T47D (cell line): ENCODE measurements at regions not wholly inside any gene's neighbourhood (a gene's known extent, or its start where the extent isn't known, plus 50 kb on each side); places are given as distances from the start of the nearest gene placed in this dataset.
"Not testable (repeated sequence)": the region's sequence is repeated elsewhere in the genome, so short reads cannot be mapped to it uniquely, and the experiment has no call there.

Experiments
- DNase-seq, 2 experiments: peaks; one replicate each; pipeline versions ENCODE4 v3.0.0 to v3.0.0-alpha.2; 2011 to 2012; ENCODE audit warnings: low read depth in 1 of 2, low spot score in 1 of 2
- in situ Hi-C: cut with HindIII; loops from 2 replicates; pipeline ENCODE4 v1.10.0; 2016; ENCODE audit warnings: low sequenced_read_pairs, low pct_unique_long_range_greater_than_20kb

- DNase-seq, in situ Hi-C loops: not testable (repeated sequence)
These were observed 131.9 kb downstream of the CWH43 start for GRCh38 chr4:49117951-49118350.

DNA sequence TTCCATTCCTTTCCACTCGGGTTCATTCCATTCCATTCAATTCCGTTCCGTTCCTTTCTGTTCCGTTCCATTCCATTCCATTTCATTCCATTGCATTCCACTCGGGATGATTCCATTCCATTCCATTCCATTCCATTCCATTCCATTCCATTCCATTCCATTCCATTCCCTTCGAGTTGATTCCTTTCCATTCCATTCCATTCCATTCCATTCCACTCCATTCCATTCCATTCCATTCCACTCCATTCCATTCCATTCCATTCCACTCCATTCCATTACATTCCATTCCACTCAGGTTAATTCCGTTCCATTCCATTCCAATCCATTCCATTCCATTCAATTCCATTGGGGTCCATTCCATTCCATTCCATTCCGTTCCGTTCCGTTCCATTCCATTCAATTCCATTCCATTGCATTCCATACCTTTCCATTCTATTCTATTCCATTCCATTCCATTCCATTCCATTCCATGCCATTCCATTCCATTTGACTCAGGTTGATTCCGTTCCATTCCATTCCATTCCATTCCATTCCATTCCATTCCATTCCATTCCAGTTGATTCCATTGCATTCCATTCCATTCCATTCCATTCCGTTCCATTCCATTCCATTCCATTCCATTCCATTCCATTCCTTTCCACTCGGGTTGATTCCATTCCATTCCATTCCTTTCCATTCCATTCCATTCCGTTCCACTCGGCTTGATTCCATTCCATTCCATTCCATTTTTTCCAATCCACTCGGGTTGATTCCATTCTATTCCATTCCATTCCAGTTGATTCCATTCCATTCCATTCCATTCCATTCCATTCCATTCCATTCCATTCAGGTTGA is 132.5 kb downstream of the CWH43 start:
- DNase-seq, in situ Hi-C loops: not testable (repeated sequence)

DNA sequence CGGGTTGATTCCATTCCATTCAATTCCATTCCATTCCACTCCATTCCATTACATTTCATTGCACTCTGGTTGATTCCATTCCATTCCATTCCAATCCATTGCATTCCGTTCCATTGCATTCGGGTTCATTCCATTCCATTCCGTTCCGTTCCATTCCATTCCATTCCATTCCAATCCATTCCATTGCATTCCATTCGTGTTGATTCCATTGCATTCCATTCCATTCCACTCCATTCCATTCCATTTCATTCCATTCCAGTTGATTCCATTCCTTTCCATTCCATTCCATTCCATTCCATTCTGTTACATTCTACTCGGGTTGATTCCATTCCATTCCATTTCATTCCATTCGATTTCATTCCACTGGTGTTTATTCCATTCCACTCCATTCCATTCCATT is 133.3 kb downstream of the CWH43 start:
- DNase-seq, in situ Hi-C loops: not testable (repeated sequence)

DNA sequence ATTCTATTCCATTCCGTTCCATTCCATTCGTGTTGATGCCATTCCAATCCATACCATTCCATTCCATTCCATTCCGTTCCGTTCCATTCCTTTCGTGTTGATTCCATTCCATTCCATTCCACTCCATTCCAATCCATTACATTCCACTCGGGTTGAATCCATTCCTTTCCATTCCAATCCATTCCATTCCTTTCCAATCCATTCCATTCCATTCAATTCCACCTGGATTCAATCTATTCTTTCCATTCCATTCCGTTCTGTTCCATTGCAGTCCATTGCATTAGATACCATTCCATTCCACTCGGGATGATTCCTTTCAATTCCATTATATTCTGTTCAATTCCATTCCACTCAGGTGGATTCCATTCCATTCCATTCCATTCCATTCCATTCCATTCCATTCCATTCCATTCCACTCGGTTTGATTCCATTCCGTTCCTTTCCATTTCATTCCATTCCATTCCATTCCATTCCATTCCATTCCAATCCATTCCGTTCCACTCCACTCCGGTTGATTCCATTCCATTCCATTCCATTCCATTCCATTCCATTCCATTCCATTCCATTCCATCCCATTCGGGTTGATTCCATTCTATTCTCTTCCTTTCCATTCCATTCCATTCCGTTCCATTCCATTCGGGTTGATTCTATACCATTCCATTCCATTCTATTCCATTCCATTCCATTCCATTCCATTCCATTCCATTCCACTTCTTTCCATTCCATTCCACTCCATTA is 134.1 kb downstream of the CWH43 start:
- DNase-seq, in situ Hi-C loops: not testable (repeated sequence)

- DNase-seq, result peak in 1 of 2 experiments; percentile 48
- in situ Hi-C loops, result not testable (repeated sequence)
These were observed 134.7 kb downstream of the CWH43 start for GRCh38 chr4:49120804-49121203.

- DNase-seq, in situ Hi-C loops: not testable (repeated sequence)
These were observed 140.4 kb downstream of the CWH43 start for GRCh38 chr4:49126443-49126842.

DNA sequence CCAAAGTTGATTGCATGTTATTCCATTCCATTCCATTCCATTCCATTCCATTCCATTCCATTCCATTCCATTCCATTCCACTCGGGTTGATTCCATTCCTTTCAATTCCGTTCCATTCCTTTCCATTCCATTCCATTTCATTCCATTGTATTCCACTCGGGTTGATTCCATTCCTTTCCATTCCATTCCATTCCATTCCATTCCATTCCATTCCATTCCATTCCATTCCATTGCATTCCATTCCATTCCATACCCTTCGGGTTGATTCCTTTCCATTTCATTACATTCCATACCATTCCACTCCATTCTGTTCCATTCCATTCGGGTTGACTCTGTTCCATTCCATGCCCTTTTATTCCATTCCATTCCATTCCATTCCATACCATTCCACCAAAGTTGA is 140.8 kb downstream of the CWH43 start:
- in situ Hi-C loops, DNase-seq: not testable (repeated sequence)

GRCh38 chr4:49129385-49129784 is 143.3 kb downstream of the CWH43 start:
- in situ Hi-C loops, DNase-seq: not testable (repeated sequence)

GRCh38 chr4:49129870-49130269 is 143.8 kb downstream of the CWH43 start:
- in situ Hi-C loops, result not testable (repeated sequence)

GRCh38 chr4:49130724-49131123 is 144.6 kb downstream of the CWH43 start:
- in situ Hi-C loops, DNase-seq: not testable (repeated sequence)

More at GRCh38 chr4:49129870-49130269, 143.8 kb downstream of the CWH43 start:
- DNase-seq, result not testable (repeated sequence)

GRCh38 chr4:49137043-49137442 is 151.0 kb downstream of the CWH43 start:
- in situ Hi-C loops, result not testable (repeated sequence)

DNA sequence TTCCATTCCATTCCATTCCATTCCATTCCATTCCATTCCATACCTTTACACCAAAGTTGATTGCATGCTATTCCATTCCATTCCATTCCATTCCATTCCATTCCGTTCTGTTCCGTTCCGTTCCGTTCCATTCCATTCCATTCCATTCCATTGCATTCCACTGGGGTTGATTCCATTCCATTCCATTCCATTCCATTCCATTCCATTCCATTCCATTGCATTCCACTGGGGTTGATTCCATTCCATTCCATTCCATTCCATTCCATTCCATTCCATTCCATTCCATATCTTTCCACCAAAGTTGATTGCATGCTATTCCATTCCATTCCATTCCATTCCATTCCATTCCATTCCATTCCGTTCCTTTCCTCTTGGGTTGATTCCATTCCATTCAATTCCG is 151.9 kb downstream of the CWH43 start:
- DNase-seq, in situ Hi-C loops: not testable (repeated sequence)

More at GRCh38 chr4:49137043-49137442, 151.0 kb downstream of the CWH43 start:
- DNase-seq, result not testable (repeated sequence)

- DNase-seq, in situ Hi-C loops: not testable (repeated sequence)
These were observed 152.7 kb downstream of the CWH43 start for GRCh38 chr4:49138818-49139217.

GRCh38 chr4:49139513-49139912 is 153.4 kb downstream of the CWH43 start:
- DNase-seq, in situ Hi-C loops: not testable (repeated sequence)

GRCh38 chr4:49140351-49140750 is 154.3 kb downstream of the CWH43 start:
- DNase-seq, in situ Hi-C loops: not testable (repeated sequence)

GRCh38 chr4:49141955-49142354 is 155.9 kb downstream of the CWH43 start:
- DNase-seq, in situ Hi-C loops: not testable (repeated sequence)

GRCh38 chr4:49147143-49147542 is 161.1 kb downstream of the CWH43 start:
- in situ Hi-C loops, DNase-seq: not testable (repeated sequence)

DNA sequence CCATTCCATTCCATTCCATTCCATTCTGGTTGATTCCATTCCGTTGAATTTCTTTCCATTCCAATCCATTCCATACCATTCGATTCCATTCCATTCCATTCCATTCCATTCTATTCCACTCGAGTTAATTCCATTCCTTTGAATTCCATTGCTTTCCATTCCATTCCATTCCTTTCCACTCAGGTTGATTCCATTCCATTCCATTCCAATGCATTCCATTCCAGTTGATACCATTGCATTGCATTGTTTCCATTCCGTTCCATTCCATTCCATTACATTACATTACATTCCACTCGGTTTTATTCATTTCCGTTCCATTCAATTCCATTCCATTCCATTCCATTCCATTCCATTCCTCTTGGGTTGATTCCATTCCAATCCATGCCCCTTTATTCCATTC is 161.5 kb downstream of the CWH43 start:
- in situ Hi-C loops, result not testable (repeated sequence)
- DNase-seq, result peak in 1 of 2 experiments; percentile 1
